IMR-90 (cell line): ENCODE measurements at regions not wholly inside any gene's neighbourhood (a gene's known extent, or its start where the extent isn't known, plus 50 kb on each side); places are given as distances from the start of the nearest gene placed in this dataset.

Experiments used
- ATAC-seq: fragments of 200-7000 bp; cut with Tn5 transposase; 2 replicates; pipeline ENCODE4 v1.9.1; 2020; ENCODE audit warnings: low read depth, mild to moderate bottlenecking, moderate library complexity
- BruUV-seq: library from RNA; stranded (reverse); fragments of 400-500 nt; replicated peaks from 2 replicates; lab custom pipeline; 2021; lab: Mats Ljungman, UMichigan
- CTCF ChIA-PET: fragments of 300-600 bp; formaldehyde crosslinking; extraction: SDS; loops from one replicate; lab custom pipeline; 2021; ENCODE audit warnings: antibody characterized with exemption; lab: Yijun Ruan, JAX
- POLR2A ChIA-PET: fragments of 300-600 bp; sonication (Branson Sonifier 250); formaldehyde crosslinking; loops from one replicate; lab custom pipeline; 2022; ENCODE audit warnings: antibody characterized with exemption; ENCODE audit not compliant: unreplicated experiment; lab: Charles Lee
- DNase-seq: peaks from one replicate; pipeline ENCODE4 v3.0.0; 2013
- H2AFZ ChIP-seq: replicated peaks from 2 replicates; pipeline ENCODE3; 2013; ENCODE audit warnings: low read length, mild to moderate bottlenecking; ENCODE audit not compliant: poor library complexity
- H2AK5ac ChIP-seq: 2 replicates; pipeline ENCODE4 v1.6.1; 2013; ENCODE audit warnings: low read depth, low read length, inconsistent platforms
- H2AK9ac ChIP-seq: replicated peaks from 2 replicates; pipeline ENCODE3; 2013; ENCODE audit warnings: mild to moderate bottlenecking, low read depth, low read length, moderate library complexity; ENCODE audit not compliant: poor library complexity
- H2BK120ac ChIP-seq: 2 replicates; pipeline ENCODE4 v1.6.1; 2013; ENCODE audit warnings: low read depth, low read length, inconsistent platforms
- H2BK15ac ChIP-seq: 3 replicates; pipeline ENCODE4 v1.6.1; 2013; ENCODE audit warnings: low read depth, low read length, inconsistent platforms
- H2BK20ac ChIP-seq: 2 replicates; pipeline ENCODE4 v1.6.1; 2013; ENCODE audit warnings: low read depth, mild to moderate bottlenecking, inconsistent platforms, low read length, moderate library complexity
- H2BK5ac ChIP-seq: 2 replicates; pipeline ENCODE4 v1.6.1; 2013; ENCODE audit warnings: mild to moderate bottlenecking, low read depth, low read length, inconsistent platforms; ENCODE audit not compliant: poor library complexity, severe bottlenecking
- H3K14ac ChIP-seq: replicated peaks from 2 replicates; pipeline ENCODE4 v1.6.1; 2013; ENCODE audit warnings: low read depth, low read length, inconsistent platforms
- H3K18ac ChIP-seq: 2 replicates; pipeline ENCODE4 v1.6.1; 2013; ENCODE audit warnings: low read depth, low read length, control low read depth
- H3K23ac ChIP-seq: 2 replicates; pipeline ENCODE4 v1.6.1; 2013; ENCODE audit warnings: low read depth, low read length, inconsistent platforms
- H3K27ac ChIP-seq: 2 replicates; pipeline ENCODE4 v1.5.1; 2013; ENCODE audit warnings: mild to moderate bottlenecking, control low read depth, low read length; ENCODE audit not compliant: insufficient read depth
- H3K27me3 ChIP-seq: 2 replicates; pipeline ENCODE4 v1.6.1; 2013; ENCODE audit warnings: low read length; ENCODE audit not compliant: control insufficient read depth, insufficient read depth
- H3K36me3 ChIP-seq: 2 replicates; pipeline ENCODE4 v1.6.1; 2013; ENCODE audit warnings: low read length, mixed read lengths; ENCODE audit not compliant: control insufficient read depth, insufficient read depth
- H3K4ac ChIP-seq: 2 replicates; pipeline ENCODE4 v1.6.1; 2013; ENCODE audit warnings: low read depth, low read length, inconsistent platforms
- H3K4me1 ChIP-seq: 2 replicates; pipeline ENCODE4 v1.6.1; 2013; ENCODE audit warnings: low read length, mixed read lengths; ENCODE audit not compliant: control insufficient read depth, insufficient read depth
- H3K4me2 ChIP-seq: 2 replicates; pipeline ENCODE4 v1.6.1; 2013; ENCODE audit warnings: low read depth, mild to moderate bottlenecking, control low read depth, low read length, moderate library complexity
- H3K4me3 ChIP-seq: 2 replicates; pipeline ENCODE4 v1.5.1; 2013; ENCODE audit warnings: low read depth, mild to moderate bottlenecking, control low read depth, low read length, moderate library complexity; ENCODE audit not compliant: insufficient read depth
- H3K56ac ChIP-seq: 2 replicates; pipeline ENCODE4 v1.6.1; 2013; ENCODE audit warnings: low read length, inconsistent platforms; ENCODE audit not compliant: insufficient read depth; ENCODE audit errors: extremely low read depth
- H3K79me1 ChIP-seq, 2 experiments: 2 replicates each; pipeline ENCODE4 v1.6.1; 2013; ENCODE audit warnings: low read length in 2 of 2, inconsistent platforms in 1 of 2, low read depth in 1 of 2
- H3K9ac ChIP-seq: 2 replicates; pipeline ENCODE4 v1.6.1; 2013; ENCODE audit warnings: low read depth, low read length, control low read depth
- H3K9me1 ChIP-seq: 2 replicates; pipeline ENCODE4 v1.6.1; 2013; ENCODE audit warnings: low read length, inconsistent platforms; ENCODE audit not compliant: insufficient read depth
- H3K9me3 ChIP-seq: 2 replicates; pipeline ENCODE4 v1.6.1; 2013; ENCODE audit warnings: low read length; ENCODE audit not compliant: control insufficient read depth, insufficient read depth
- H4K20me1 ChIP-seq: 2 replicates; pipeline ENCODE4 v1.6.1; 2013; ENCODE audit warnings: low read length, inconsistent platforms; ENCODE audit not compliant: insufficient read depth
- H4K5ac ChIP-seq: 2 replicates; pipeline ENCODE4 v1.6.1; 2013; ENCODE audit warnings: mild to moderate bottlenecking, low read depth, low read length, control low read depth
- H4K8ac ChIP-seq, 2 experiments: 2 replicates each; pipeline ENCODE4 v1.6.1; 2013; ENCODE audit warnings: low read depth in 2 of 2, low read length in 2 of 2, control low read depth in 1 of 2, inconsistent platforms in 1 of 2
- H4K91ac ChIP-seq: 2 replicates; pipeline ENCODE4 v1.6.1; 2013; ENCODE audit warnings: low read depth, low read length, inconsistent platforms; ENCODE audit not compliant: insufficient read depth
- BHLHE40 ChIP-seq: fragments of 150-350 bp; IDR thresholded peaks from 2 replicates; pipeline ENCODE4 v1.6.1; 2016; ENCODE audit warnings: mild to moderate bottlenecking, low read depth, low read length
- CEBPB ChIP-seq: IDR thresholded peaks from 2 replicates; pipeline ENCODE4 v1.6.1; 2012; ENCODE audit warnings: low read depth, low read length, improper control_type of control experiment
- CHD1 ChIP-seq: IDR thresholded peaks from 2 replicates; pipeline ENCODE4 v1.6.1; 2012; ENCODE audit warnings: low read depth, low read length, improper control_type of control experiment
- CTCF ChIP-seq: conservative IDR thresholded peaks from 2 replicates; pipeline ENCODE4 v1.5.1; 2012; ENCODE audit warnings: mild to moderate bottlenecking, low read depth, low read length, improper control_type of control experiment
- ELK1 ChIP-seq: fragments of 150-350 bp; IDR thresholded peaks from 2 replicates; pipeline ENCODE4 v1.6.1; 2016; ENCODE audit warnings: low read depth, mild to moderate bottlenecking, low read length, moderate library complexity, borderline replicate concordance
- FOS ChIP-seq: fragments of 150-350 bp; IDR thresholded peaks from 2 replicates; pipeline ENCODE4 v1.6.1; 2016; ENCODE audit warnings: low read depth, low read length
- MAFK ChIP-seq: IDR thresholded peaks from 2 replicates; pipeline ENCODE4 v1.6.1; 2012; ENCODE audit warnings: low read depth, low read length, improper control_type of control experiment
- MAZ ChIP-seq: IDR thresholded peaks from 2 replicates; pipeline ENCODE4 v1.6.1; 2012; ENCODE audit warnings: low read depth, mild to moderate bottlenecking, low read length, improper control_type of control experiment, moderate library complexity, borderline replicate concordance
- MXI1 ChIP-seq: IDR thresholded peaks from 2 replicates; pipeline ENCODE4 v1.6.1; 2012; ENCODE audit warnings: low read depth, mild to moderate bottlenecking, low read length, moderate library complexity, borderline replicate concordance
- NFE2L2 ChIP-seq: fragments of 150-350 bp; IDR thresholded peaks from 2 replicates; pipeline ENCODE4 v1.6.1; 2016; ENCODE audit warnings: low read depth, mild to moderate bottlenecking, low read length
- POLR2A ChIP-seq: IDR thresholded peaks from 2 replicates; pipeline ENCODE4 v1.6.1; 2012; ENCODE audit warnings: mild to moderate bottlenecking, low read depth, low read length
- RAD21 ChIP-seq: IDR thresholded peaks from 2 replicates; pipeline ENCODE4 v1.6.1; 2012; ENCODE audit warnings: low read length, improper control_type of control experiment
- RCOR1 ChIP-seq: IDR thresholded peaks from 2 replicates; pipeline ENCODE4 v1.6.1; 2012; ENCODE audit warnings: mild to moderate bottlenecking, low read length, improper control_type of control experiment; ENCODE audit not compliant: insufficient replicate concordance
- RFX5 ChIP-seq: IDR thresholded peaks from 2 replicates; pipeline ENCODE4 v1.8.0; 2012; ENCODE audit warnings: low read depth, mild to moderate bottlenecking, low read length, moderate library complexity
- SMC3 ChIP-seq: fragments of 150-350 bp; IDR thresholded peaks from 2 replicates; pipeline ENCODE4 v1.6.1; 2016; ENCODE audit warnings: low read depth, mild to moderate bottlenecking, antibody characterized with exemption, low read length, moderate library complexity
- USF2 ChIP-seq: fragments of 150-350 bp; IDR thresholded peaks from 2 replicates; pipeline ENCODE4 v1.6.1; 2017; ENCODE audit warnings: mild to moderate bottlenecking, antibody characterized with exemption, low read length, low read depth
- WGBS, 2 experiments: methylation state at CpG; one replicate each; pipeline versions ENCODE4 v1.1.5 to v1.1.7; 2013; ENCODE audit warnings: missing lambda C conversion rate in 2 of 2; ENCODE audit not compliant: insufficient read length in 1 of 2; ENCODE audit errors: extremely low coverage in 2 of 2; 5-methylcytosine and 5-hydroxymethylcytosine counted together
- dilution Hi-C: fragments of 300-500 bp; cut with HindIII; formaldehyde crosslinking; loops from one replicate; pipeline ENCODE4 v1.14.3; 2018; ENCODE audit warnings: low sequenced_read_pairs; ENCODE audit not compliant: unreplicated experiment
- in situ Hi-C: fragments of 300-500 bp; cut with MboI; formaldehyde crosslinking; loops from 3 replicates; pipeline ENCODE4 v1.14.3; 2019; ENCODE audit warnings: low sequenced_read_pairs, inconsistent platforms, mixed read lengths
- intact Hi-C: fragments of 100-400 bp; cut with micrococcal nuclease; formaldehyde crosslinking; loops from 2 replicates; pipeline ENCODE4 v1.10.0; 2022

DNA sequence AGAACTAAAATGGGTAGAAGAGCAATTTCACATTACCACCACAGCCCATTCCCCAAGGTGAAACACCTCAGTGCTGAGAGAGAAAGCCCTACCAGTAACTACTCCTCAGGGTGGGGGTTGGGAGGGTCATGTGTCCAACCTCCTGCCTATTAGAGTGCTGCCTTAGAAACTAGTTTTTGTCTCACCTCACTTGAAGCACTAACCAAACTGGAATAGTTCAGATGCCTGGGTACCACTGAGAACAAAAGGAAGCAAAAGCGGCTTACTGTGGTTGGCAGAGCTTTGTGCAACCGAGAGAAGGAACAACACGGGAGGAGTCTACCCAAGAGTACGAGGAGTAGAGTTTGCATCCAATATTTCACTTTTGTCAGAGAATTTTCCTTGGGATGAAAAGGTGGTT, 1207.5 kb upstream of the ADGRL2 start:
- Histone ChIP-seq H4K91ac (no peak overlapping the region), H3K27ac (no peak overlapping the region), H2BK5ac (no peak overlapping the region), H3K36me3 (no peaks in the 10 kb centered on the region), H3K56ac (no peak overlapping the region), H2BK15ac (no peak overlapping the region), H2AFZ (no peak overlapping the region), H3K14ac (no peak overlapping the region), H3K9me1 (no peaks in the 10 kb centered on the region), H2AK5ac (no peak overlapping the region), H2BK20ac (no peak overlapping the region), H3K18ac (no peak overlapping the region), H3K79me1 (no peaks in the 10 kb centered on the region), H4K8ac (no peak overlapping the region), H3K23ac (no peak overlapping the region), H2BK120ac (no peak overlapping the region), H4K5ac (no peak overlapping the region), H2AK9ac (no peak overlapping the region), H3K4me2 (no peak overlapping the region), H3K27me3 (no peaks in the 10 kb centered on the region), H3K4ac (no peak overlapping the region), H3K4me3 (no peak overlapping the region), H4K20me1 (no peaks in the 10 kb centered on the region), H3K9ac (no peak overlapping the region), H3K9me3 (peaks cover 6% of the 10 kb centered on the region), H3K4me1 (no peaks in the 10 kb centered on the region)
- in situ Hi-C loops (no loop called here), dilution Hi-C loops (no loop called here), intact Hi-C loops (no loop called here)
- ATAC-seq: no peak
- DNase-seq: no peak
- no TSS peak for BruUV-seq
- CTCF ChIA-PET: no interaction called here
- TF ChIP-seq MAZ (no peak), CTCF (no peak), RAD21 (no peak), CHD1 (no peak), NFE2L2 (no peak), CEBPB (no peak), RCOR1 (no peak), RFX5 (no peak), BHLHE40 (no peak), FOS (no peak), MXI1 (no peak), POLR2A (no peak), ELK1 (no peak), SMC3 (no peak), MAFK (no peak), USF2 (no peak)
- POLR2A ChIA-PET: no interaction called here
- WGBS, 2 experiments: no CpG with 5 or more reads among the region's 4 CpGs
